HCT116 (cell line): ENCODE measurements at regions not wholly inside any gene's neighbourhood (a gene's known extent, or its start where the extent isn't known, plus 50 kb on each side); places are given as distances from the start of the nearest gene placed in this dataset.

Experiments
- ATAC-seq: fragments of 200-7000 bp; cut with Tn5 transposase; 2 replicates; pipeline ENCODE4 v1.9.1; 2020; ENCODE audit warnings: mild to moderate bottlenecking, moderate library complexity
- BruUV-seq: library from RNA; stranded (reverse); fragments of 400-500 nt; replicated peaks from 2 replicates; lab custom pipeline; 2021; lab: Mats Ljungman, UMichigan
- CTCF ChIA-PET: fragments of 300-600 bp; sonication (Branson Sonifier 250); formaldehyde crosslinking; loops from one replicate; lab custom pipeline; 2021; ENCODE audit warnings: antibody characterized with exemption; lab: Charles Lee
- POLR2A ChIA-PET: fragments of 300-600, 350-600 bp; sonication (Branson Sonifier 250); formaldehyde crosslinking; loops from one replicate; lab custom pipeline; 2021; ENCODE audit warnings: antibody characterized with exemption; lab: Charles Lee
- RAD21 ChIA-PET, 2 experiments: fragments of 300-600 bp; sonication (Branson Sonifier 250); formaldehyde crosslinking; loops; one replicate each; lab custom pipeline; 2023; ENCODE audit warnings: low total read pairs in 2 of 2; ENCODE audit not compliant: uncharacterized antibody in 2 of 2, unreplicated experiment in 2 of 2, low non-redundant PET in 1 of 2; lab: Charles Lee
- DNase-seq: peaks from one replicate; pipeline ENCODE4 v3.0.0-alpha.2; 2010; ENCODE audit warnings: low read depth, low spot score
- H2AFZ ChIP-seq: fragments of 200-600 bp; shearing (Covaris generic), sonication (generic); 2 replicates; pipeline ENCODE4 v1.6.1; 2017; ENCODE audit warnings: low read depth, mixed run types, mixed read lengths, antibody characterized with exemption, low read length; ENCODE audit not compliant: poor library complexity, severe bottlenecking
- H3K27ac ChIP-seq: 2 replicates; pipeline ENCODE4 v1.5.1; 2012; ENCODE audit warnings: low read depth, low read length
- H3K27me3 ChIP-seq: fragments of 200-600 bp; sonication (generic); 2 replicates; pipeline ENCODE4 v1.6.1; 2016; ENCODE audit warnings: mixed run types, low read length, mixed read lengths; ENCODE audit not compliant: insufficient read depth
- H3K36me3 ChIP-seq, 2 experiments: fragments of 200-500 bp in 1 of 2; fragments of 200-600 bp in 1 of 2; sonication (Bioruptor generic) in 1 of 2; sonication (generic) in 1 of 2; 2 replicates each; pipeline versions ENCODE4 v1.5.1 to v1.6.1; 2014 to 2016; ENCODE audit warnings: low read length in 2 of 2, inconsistent platforms in 1 of 2, mixed read lengths in 1 of 2, mixed run types in 1 of 2; ENCODE audit not compliant: insufficient read depth in 2 of 2, control insufficient read depth in 1 of 2
- H3K4me1 ChIP-seq, 2 experiments: fragments of 200-600 bp in 1 of 2; sonication (generic) in 1 of 2; 2 replicates each; pipeline versions ENCODE4 v1.5.1 to v1.6.1; 2012 to 2017; ENCODE audit warnings: low read length in 2 of 2, inconsistent platforms in 1 of 2, mild to moderate bottlenecking in 1 of 2, mixed read lengths in 1 of 2, mixed run types in 1 of 2, moderate library complexity in 1 of 2; ENCODE audit not compliant: insufficient read depth in 2 of 2, control insufficient read depth in 1 of 2
- H3K4me2 ChIP-seq: fragments of 200-600 bp; sonication (generic); 2 replicates; pipeline ENCODE4 v1.6.1; 2017; ENCODE audit warnings: mixed run types, low read length, mixed read lengths
- H3K4me3 ChIP-seq, 2 experiments: fragments of 200-600 bp in 1 of 2; sonication (generic) in 1 of 2; replicated peaks in 1 of 2; 2 replicates each; pipeline ENCODE4 v1.5.1; 2011 to 2016; ENCODE audit warnings: low read length in 2 of 2, control low read depth in 1 of 2, low read depth in 1 of 2, mild to moderate bottlenecking in 1 of 2, mixed read lengths in 1 of 2, mixed run types in 1 of 2
- H3K79me2 ChIP-seq: fragments of 200-600 bp; sonication (generic); 2 replicates; pipeline ENCODE4 v1.6.1; 2017; ENCODE audit warnings: mild to moderate bottlenecking, mixed run types, low read length, moderate library complexity, mixed read lengths; ENCODE audit not compliant: insufficient read depth
- H3K9ac ChIP-seq: fragments of 200-600 bp; sonication (generic); 2 replicates; pipeline ENCODE4 v1.6.1; 2016; ENCODE audit warnings: low read length, mixed read lengths
- H3K9me2 ChIP-seq: fragments of 200-600 bp; sonication (generic), shearing (Covaris generic); 2 replicates; pipeline ENCODE4 v1.6.1; 2017; ENCODE audit warnings: mixed run types, mild to moderate bottlenecking, moderate library complexity; ENCODE audit not compliant: insufficient read depth
- H3K9me3 ChIP-seq, 2 experiments: fragments of 200-500 bp in 1 of 2; fragments of 200-600 bp in 1 of 2; sonication (Bioruptor generic) in 1 of 2; sonication (generic) in 1 of 2; 2 replicates each; pipeline ENCODE4 v1.6.1; 2014 to 2017; ENCODE audit warnings: low read length in 2 of 2, mixed read lengths in 2 of 2, inconsistent platforms in 1 of 2, low read depth in 1 of 2, mild to moderate bottlenecking in 1 of 2, mixed run types in 1 of 2, moderate library complexity in 1 of 2; ENCODE audit not compliant: control insufficient read depth in 1 of 2, insufficient read depth in 1 of 2
- H4K20me1 ChIP-seq: fragments of 200-600 bp; sonication (generic), shearing (Covaris generic); 2 replicates; pipeline ENCODE4 v1.6.1; 2017; ENCODE audit warnings: mixed run types, mild to moderate bottlenecking, moderate library complexity; ENCODE audit not compliant: insufficient read depth
- CBX3 ChIP-seq: IDR thresholded peaks from 2 replicates; pipeline ENCODE4 v1.6.1; 2012; ENCODE audit warnings: low read depth
- CEBPB ChIP-seq: IDR thresholded peaks from 2 replicates; pipeline ENCODE4 v1.6.1; 2012; ENCODE audit warnings: low read depth
- EGR1 ChIP-seq: IDR thresholded peaks from 2 replicates; pipeline ENCODE4 v1.6.1; 2012; ENCODE audit warnings: low read depth
- ELF1 ChIP-seq: IDR thresholded peaks from 2 replicates; pipeline ENCODE4 v1.6.1; 2012; ENCODE audit warnings: low read depth, borderline replicate concordance
- EZH2 ChIP-seq: fragments of 200-600 bp; sonication (generic); IDR thresholded peaks from 2 replicates; pipeline ENCODE4 v1.6.1; 2017; ENCODE audit warnings: antibody characterized with exemption, mixed run types
- EZH2phosphoT487 ChIP-seq: fragments of 200-600 bp; IDR thresholded peaks from 2 replicates; pipeline ENCODE4 v1.6.1; 2018; ENCODE audit warnings: antibody characterized with exemption, borderline replicate concordance
- FOSL1 ChIP-seq: IDR thresholded peaks from 2 replicates; pipeline ENCODE4 v1.6.1; 2012; ENCODE audit warnings: low read depth
- POLR2AphosphoS5 ChIP-seq: IDR thresholded peaks from 2 replicates; pipeline ENCODE4 v1.6.1; 2011; ENCODE audit warnings: mild to moderate bottlenecking, low read depth, low read length, moderate library complexity
- SIN3A ChIP-seq: IDR thresholded peaks from 2 replicates; pipeline ENCODE4 v1.6.1; 2012; ENCODE audit warnings: low read depth
- SP1 ChIP-seq: IDR thresholded peaks from 2 replicates; pipeline ENCODE4 v1.6.1; 2012; ENCODE audit warnings: low read depth
- SRF ChIP-seq: IDR thresholded peaks from 2 replicates; pipeline ENCODE4 v1.6.1; 2012; ENCODE audit warnings: low read depth
- TCF7L2 ChIP-seq: IDR thresholded peaks from 2 replicates; pipeline ENCODE4 v1.7.0; 2011; ENCODE audit warnings: borderline replicate concordance, inconsistent platforms; ENCODE audit not compliant: insufficient read depth, insufficient read length; ENCODE audit errors: extremely low read depth
- YY1 ChIP-seq: IDR thresholded peaks from 2 replicates; pipeline ENCODE4 v1.6.1; 2011; ENCODE audit warnings: low read length, low read depth, moderate library complexity, mild to moderate bottlenecking; ENCODE audit not compliant: insufficient replicate concordance; ENCODE audit errors: extremely low read depth
- ZFX ChIP-seq: fragments of 450-650 bp; IDR thresholded peaks from 2 replicates; pipeline ENCODE4 v1.6.1; 2017
- ZNF274 ChIP-seq: fragments of 200-500 bp; sonication (Bioruptor generic); IDR thresholded peaks from 2 replicates; pipeline ENCODE4 v1.6.1; 2014; ENCODE audit warnings: mild to moderate bottlenecking, low read depth, low read length, inconsistent platforms
- intact Hi-C: fragments of 100-400 bp; cut with micrococcal nuclease; formaldehyde crosslinking; loops from 2 replicates; pipeline ENCODE4 v1.10.0; 2022
- TF ChIP-seq, protein P1 (sequence below): IDR thresholded peaks from 2 replicates; pipeline ENCODE4 v1.6.1; 2012
- TF ChIP-seq, protein P2 (sequence below): IDR thresholded peaks from 2 replicates; pipeline ENCODE4 v1.6.1; 2011; ENCODE audit warnings: mild to moderate bottlenecking, low read length, moderate library complexity; ENCODE audit not compliant: insufficient replicate concordance; ENCODE audit errors: extremely low read depth
- TF ChIP-seq, protein P3 (sequence below): IDR thresholded peaks from 2 replicates; pipeline ENCODE4 v1.6.1; 2012; ENCODE audit warnings: low read depth
- TF ChIP-seq, protein P4 (sequence below): IDR thresholded peaks from 2 replicates; pipeline ENCODE4 v1.6.1; 2012

DNA sequence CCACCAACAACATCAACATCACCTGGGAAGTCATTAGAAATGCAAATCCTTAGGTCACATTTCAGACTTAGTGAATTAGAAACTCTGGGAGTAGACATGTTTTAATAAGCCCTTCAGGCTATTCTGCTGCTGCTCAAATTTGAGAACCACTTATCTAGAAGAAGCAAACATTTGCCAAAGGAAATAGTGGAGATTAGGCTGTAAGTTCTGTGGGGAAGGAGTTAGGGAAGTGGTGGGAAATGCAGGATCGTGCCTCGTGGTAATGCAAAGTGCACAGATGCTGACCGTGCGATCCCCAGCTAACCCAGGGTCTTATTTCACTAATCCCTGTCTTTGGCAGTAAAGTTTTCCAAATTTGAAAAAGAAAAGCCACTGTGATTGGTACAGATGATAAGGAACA is 328.5 kb downstream of the EPM2A start (continued):
- TF ChIP-seq SIN3A (no peak), ZNF274 (no peak), SP1 (no peak)

DNA sequence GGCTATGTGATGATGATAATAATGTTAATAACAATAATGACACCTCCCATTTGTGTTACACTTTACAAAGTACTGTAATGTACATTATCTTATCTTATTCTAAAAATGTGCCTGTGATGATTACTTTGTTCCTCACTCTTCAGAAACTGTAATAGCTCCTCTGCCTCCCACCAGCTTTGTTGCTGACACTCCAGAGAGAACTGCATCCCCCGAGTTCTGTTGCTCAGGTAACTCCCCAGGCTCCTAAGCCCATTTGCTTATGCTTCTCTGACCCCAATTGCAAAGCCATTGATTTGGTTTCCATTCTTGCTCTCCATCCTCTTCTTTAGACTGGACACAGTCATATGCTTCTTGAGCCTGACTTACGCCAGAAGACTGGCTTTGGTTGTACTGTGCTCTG is 319.7 kb downstream of the EPM2A start:
- TF ChIP-seq, protein P1, sequence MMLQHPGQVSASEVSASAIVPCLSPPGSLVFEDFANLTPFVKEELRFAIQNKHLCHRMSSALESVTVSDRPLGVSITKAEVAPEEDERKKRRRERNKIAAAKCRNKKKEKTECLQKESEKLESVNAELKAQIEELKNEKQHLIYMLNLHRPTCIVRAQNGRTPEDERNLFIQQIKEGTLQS = no peak
- TF ChIP-seq SRF (no peak), ZNF274 (no peak), ZFX (no peak), EZH2 (no peak), SIN3A (no peak), ELF1 (no peak), EGR1 (no peak), YY1 (no peak), TCF7L2 (no peak), POLR2AphosphoS5 (no peak), FOSL1 (no peak), CBX3 (no peak), CEBPB (no peak), SP1 (no peak), EZH2phosphoT487 (no peak)
- TF ChIP-seq, protein P2, sequence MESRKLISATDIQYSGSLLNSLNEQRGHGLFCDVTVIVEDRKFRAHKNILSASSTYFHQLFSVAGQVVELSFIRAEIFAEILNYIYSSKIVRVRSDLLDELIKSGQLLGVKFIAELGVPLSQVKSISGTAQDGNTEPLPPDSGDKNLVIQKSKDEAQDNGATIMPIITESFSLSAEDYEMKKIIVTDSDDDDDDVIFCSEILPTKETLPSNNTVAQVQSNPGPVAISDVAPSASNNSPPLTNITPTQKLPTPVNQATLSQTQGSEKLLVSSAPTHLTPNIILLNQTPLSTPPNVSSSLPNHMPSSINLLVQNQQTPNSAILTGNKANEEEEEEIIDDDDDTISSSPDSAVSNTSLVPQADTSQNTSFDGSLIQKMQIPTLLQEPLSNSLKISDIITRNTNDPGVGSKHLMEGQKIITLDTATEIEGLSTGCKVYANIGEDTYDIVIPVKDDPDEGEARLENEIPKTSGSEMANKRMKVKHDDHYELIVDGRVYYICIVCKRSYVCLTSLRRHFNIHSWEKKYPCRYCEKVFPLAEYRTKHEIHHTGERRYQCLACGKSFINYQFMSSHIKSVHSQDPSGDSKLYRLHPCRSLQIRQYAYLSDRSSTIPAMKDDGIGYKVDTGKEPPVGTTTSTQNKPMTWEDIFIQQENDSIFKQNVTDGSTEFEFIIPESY = no peak
- TF ChIP-seq, protein P3, sequence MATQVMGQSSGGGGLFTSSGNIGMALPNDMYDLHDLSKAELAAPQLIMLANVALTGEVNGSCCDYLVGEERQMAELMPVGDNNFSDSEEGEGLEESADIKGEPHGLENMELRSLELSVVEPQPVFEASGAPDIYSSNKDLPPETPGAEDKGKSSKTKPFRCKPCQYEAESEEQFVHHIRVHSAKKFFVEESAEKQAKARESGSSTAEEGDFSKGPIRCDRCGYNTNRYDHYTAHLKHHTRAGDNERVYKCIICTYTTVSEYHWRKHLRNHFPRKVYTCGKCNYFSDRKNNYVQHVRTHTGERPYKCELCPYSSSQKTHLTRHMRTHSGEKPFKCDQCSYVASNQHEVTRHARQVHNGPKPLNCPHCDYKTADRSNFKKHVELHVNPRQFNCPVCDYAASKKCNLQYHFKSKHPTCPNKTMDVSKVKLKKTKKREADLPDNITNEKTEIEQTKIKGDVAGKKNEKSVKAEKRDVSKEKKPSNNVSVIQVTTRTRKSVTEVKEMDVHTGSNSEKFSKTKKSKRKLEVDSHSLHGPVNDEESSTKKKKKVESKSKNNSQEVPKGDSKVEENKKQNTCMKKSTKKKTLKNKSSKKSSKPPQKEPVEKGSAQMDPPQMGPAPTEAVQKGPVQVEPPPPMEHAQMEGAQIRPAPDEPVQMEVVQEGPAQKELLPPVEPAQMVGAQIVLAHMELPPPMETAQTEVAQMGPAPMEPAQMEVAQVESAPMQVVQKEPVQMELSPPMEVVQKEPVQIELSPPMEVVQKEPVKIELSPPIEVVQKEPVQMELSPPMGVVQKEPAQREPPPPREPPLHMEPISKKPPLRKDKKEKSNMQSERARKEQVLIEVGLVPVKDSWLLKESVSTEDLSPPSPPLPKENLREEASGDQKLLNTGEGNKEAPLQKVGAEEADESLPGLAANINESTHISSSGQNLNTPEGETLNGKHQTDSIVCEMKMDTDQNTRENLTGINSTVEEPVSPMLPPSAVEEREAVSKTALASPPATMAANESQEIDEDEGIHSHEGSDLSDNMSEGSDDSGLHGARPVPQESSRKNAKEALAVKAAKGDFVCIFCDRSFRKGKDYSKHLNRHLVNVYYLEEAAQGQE = no peak
- TF ChIP-seq, protein P4, sequence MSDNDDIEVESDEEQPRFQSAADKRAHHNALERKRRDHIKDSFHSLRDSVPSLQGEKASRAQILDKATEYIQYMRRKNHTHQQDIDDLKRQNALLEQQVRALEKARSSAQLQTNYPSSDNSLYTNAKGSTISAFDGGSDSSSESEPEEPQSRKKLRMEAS = no peak
- RAD21 ChIA-PET = no interaction called here
- no TSS peak for BruUV-seq

More for the DNA sequence above, 319.7 kb downstream of the EPM2A start:
- H3K9me3 ChIP-seq = no peaks in the 10 kb centered on the region
- ChIA-PET POLR2A (no interaction called here), CTCF (no interaction called here)
- no peak for DNase-seq
- H3K4me1 ChIP-seq = no peaks in the 10 kb centered on the region
- H3K4me3 ChIP-seq = no peak overlapping the region
- H3K9ac ChIP-seq = no peak overlapping the region
- H3K36me3 ChIP-seq = no peaks in the 10 kb centered on the region
- no peak overlapping the region for H3K4me2 ChIP-seq
- no peaks in the 10 kb centered on the region for H3K79me2 ChIP-seq
- no peak overlapping the region for H3K27ac ChIP-seq
- no peak for ATAC-seq
- no peaks in the 10 kb centered on the region for H3K9me2 ChIP-seq
- no peaks in the 10 kb centered on the region for H3K27me3 ChIP-seq
- intact Hi-C loops = no loop called here
- no peak overlapping the region for H2AFZ ChIP-seq
- H4K20me1 ChIP-seq = no peaks in the 10 kb centered on the region
